Central memory CD8-positive, alpha-beta T cell (primary cell): ENCODE measurements at regions not wholly inside any gene's neighbourhood (a gene's known extent, or its start where the extent isn't known, plus 50 kb on each side); places are given as distances from the start of the nearest gene placed in this dataset.
"Not testable (repeated sequence)": the region's sequence is repeated elsewhere in the genome, so short reads cannot be mapped to it uniquely, and the experiment has no call there.

Experiments used
- ATAC-seq: fragments of 150-1000 bp; cut with Tn5 transposase; replicated peaks from 2 replicates; pipeline ENCODE4 v1.10.0; 2022; ENCODE audit warnings: mild to moderate bottlenecking, moderate FRiP score, moderate number of reproducible peaks; ENCODE audit not compliant: poor library complexity, severe bottlenecking; ENCODE audit errors: extremely low read depth
- DNase-seq, 2 donors: peaks; one replicate each; pipeline ENCODE4 v3.0.0; 2021; ENCODE audit warnings: low spot score in 2 of 2
- H3K27ac Mint-ChIP-seq: one replicate; pipeline ENCODE4 v1.8.0; 2022; ENCODE audit warnings: low read depth, mild to moderate bottlenecking, moderate library complexity, mixed read lengths
- H3K27me3 Mint-ChIP-seq: one replicate; pipeline ENCODE4 v1.8.0; 2022; ENCODE audit warnings: mixed read lengths
- H3K36me3 Mint-ChIP-seq: one replicate; pipeline ENCODE4 v1.8.0; 2022; ENCODE audit warnings: mild to moderate bottlenecking, moderate library complexity, mixed read lengths; ENCODE audit not compliant: insufficient read depth
- H3K4me1 Mint-ChIP-seq: one replicate; pipeline ENCODE4 v1.8.0; 2022; ENCODE audit warnings: mixed read lengths
- H3K4me3 Mint-ChIP-seq: one replicate; pipeline ENCODE4 v1.8.0; 2022; ENCODE audit warnings: mild to moderate bottlenecking, moderate library complexity, mixed read lengths
- H3K9me3 Mint-ChIP-seq: one replicate; pipeline ENCODE4 v1.8.0; 2022; ENCODE audit warnings: mixed read lengths

DNA sequence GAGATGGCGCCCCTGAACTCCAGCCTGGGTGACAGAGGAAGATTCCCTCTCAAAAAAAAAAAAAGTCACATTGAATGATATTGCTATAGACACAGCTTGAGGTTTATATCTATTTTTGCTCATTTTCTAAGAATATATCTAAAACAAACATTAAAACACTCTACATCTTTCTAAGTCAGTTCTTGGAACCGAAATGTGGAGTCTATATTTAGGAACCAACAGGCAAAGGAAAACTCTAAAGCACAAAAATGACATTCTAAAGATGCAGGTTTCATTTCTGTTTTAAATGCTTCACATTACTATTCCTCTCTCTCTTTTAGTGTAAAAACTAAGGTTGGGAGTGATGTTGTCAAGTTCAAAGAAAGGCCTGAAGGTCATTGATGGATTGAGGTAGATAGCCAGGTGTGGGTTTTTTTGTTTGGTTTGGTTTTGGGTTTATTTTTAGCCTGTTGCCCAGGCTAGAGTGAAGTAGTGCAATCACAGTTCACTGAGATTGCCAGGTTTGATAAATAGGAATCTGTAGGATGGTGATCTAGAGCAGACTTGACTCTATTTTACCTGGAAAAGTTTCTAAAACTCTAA, 194.0 kb upstream of the RBBP8 start:
- H3K27ac Mint-ChIP-seq, result no peak overlapping the region
- no peaks in the 10 kb centered on the region for H3K36me3 Mint-ChIP-seq
- H3K4me1 Mint-ChIP-seq, result no peaks in the 10 kb centered on the region
- DNase-seq (no peak), ATAC-seq (no peak)
- peaks cover 25% of the 10 kb centered on the region for H3K27me3 Mint-ChIP-seq
- no peak overlapping the region for H3K4me3 Mint-ChIP-seq
- H3K9me3 Mint-ChIP-seq, result no peaks in the 10 kb centered on the region

DNA sequence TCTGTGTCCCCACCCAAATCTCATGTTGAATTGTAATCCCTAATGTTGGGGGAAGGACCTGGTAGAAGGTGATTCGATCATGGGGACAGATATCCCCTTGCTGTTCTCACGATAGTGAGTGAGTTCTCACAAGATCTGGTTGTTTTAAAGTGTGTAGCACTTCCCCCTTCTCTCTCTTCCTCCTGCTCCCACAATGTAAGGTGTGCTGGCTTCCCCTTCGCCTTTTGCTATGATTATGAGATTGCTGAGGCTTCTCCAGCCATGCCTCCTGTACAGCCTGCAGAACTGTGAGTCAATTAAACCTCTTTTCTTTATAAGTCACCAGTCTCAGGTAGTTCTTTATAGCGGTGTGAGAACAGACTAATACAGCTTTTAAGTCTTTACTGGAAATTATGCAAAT, 193.3 kb upstream of the RBBP8 start:
- H3K27ac Mint-ChIP-seq, result no peak overlapping the region
- H3K4me3 Mint-ChIP-seq, result no peak overlapping the region
- ATAC-seq (no peak), DNase-seq (no peak)
- H3K36me3 Mint-ChIP-seq, result no peaks in the 10 kb centered on the region
- H3K4me1 Mint-ChIP-seq, result no peaks in the 10 kb centered on the region
- H3K9me3 Mint-ChIP-seq, result no peaks in the 10 kb centered on the region
- H3K27me3 Mint-ChIP-seq, result peaks cover 25% of the 10 kb centered on the region

DNA sequence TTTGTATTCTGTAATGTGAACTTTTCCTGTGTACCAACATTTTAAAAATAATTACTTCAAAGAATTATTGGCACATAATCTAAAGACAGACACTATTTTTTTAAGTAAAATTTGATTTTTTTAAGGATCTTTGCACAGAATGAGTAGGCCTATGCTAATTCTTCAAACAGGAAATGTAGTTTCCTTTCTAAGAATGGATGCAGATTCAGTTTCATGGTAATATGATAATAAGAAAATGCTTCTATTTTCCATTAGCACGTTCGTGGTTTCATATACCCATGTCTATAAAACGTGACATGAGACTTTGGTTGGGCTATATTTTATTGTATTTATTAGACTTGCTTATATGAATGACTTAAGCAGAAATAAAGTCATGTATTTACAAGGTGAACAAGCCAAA, 191.8 kb upstream of the RBBP8 start:
- Mint-ChIP-seq H3K27ac (no peak overlapping the region), H3K9me3 (no peaks in the 10 kb centered on the region), H3K4me1 (no peaks in the 10 kb centered on the region), H3K4me3 (no peak overlapping the region), H3K36me3 (no peaks in the 10 kb centered on the region), H3K27me3 (peaks cover 32% of the 10 kb centered on the region)
- ATAC-seq, result no peak
- no peak for DNase-seq

DNA sequence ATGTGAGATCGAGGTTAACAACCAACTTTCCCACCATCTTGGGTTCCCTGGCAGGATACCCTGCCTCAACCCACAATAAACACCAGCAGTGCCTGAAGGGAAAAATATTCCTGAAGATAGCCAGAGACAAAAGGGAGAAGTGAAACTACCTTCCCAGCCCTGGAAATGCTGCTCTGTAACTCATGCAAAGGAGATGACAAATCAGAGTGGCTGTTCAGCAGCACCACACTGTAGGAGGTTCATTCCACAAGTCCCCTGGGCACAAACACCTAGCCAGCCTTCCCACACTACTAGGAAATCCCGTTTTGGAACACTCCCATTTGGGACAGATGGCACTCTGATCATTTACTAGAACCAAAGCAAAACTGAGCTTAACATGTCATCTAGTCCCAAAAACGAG, 190.7 kb upstream of the RBBP8 start:
- H3K4me1 Mint-ChIP-seq, result no peaks in the 10 kb centered on the region
- H3K9me3 Mint-ChIP-seq, result no peaks in the 10 kb centered on the region
- H3K4me3 Mint-ChIP-seq, result no peak overlapping the region
- no peaks in the 10 kb centered on the region for H3K36me3 Mint-ChIP-seq
- ATAC-seq (no peak), DNase-seq (no peak)
- no peak overlapping the region for H3K27ac Mint-ChIP-seq
- H3K27me3 Mint-ChIP-seq, result peaks cover 40% of the 10 kb centered on the region

DNA sequence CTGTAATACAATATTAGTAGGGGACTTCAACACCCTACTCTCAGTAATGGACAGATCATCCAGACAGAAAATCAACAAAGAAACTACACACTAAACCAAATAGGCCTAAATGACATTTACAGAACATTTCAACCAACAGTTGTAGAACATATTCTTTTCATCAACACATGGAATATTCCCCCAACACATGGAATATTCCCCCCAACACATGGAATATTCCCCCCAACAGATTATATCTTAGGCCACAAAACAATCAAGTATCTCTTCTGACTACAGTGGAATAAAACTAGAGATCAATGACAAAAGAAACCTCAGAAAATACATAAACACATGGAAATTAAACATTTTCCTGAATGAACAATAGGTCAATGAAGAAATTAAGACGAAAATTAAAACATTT, 187.2 kb upstream of the RBBP8 start:
- Mint-ChIP-seq H3K27ac (no peak overlapping the region), H3K27me3 (peaks cover 52% of the 10 kb centered on the region), H3K9me3 (no peaks in the 10 kb centered on the region), H3K4me1 (no peaks in the 10 kb centered on the region), H3K4me3 (no peak overlapping the region), H3K36me3 (no peaks in the 10 kb centered on the region)
- no peak for ATAC-seq
- DNase-seq, result no peak

DNA sequence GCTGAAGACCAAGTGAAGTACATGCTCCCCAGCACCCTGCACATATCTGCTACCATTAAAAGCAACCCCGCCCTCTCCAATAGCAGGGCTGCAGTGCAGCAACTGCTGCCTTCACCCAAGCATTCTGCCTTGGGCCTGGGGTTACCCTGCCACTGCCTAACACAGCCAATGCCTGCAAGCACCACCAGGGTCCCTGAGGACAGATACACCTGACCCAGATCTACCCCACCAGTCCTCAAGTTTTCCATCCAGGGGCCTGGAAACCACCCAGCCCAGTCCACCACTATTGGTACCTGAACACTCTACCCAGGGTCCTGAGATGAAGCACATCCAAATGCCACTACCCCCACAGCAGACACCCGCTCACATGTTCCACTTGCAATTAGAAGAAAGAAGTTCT, 181.1 kb upstream of the RBBP8 start:
- DNase-seq, result no peak
- ATAC-seq, result no peak
- no peaks in the 10 kb centered on the region for H3K4me1 Mint-ChIP-seq
- no peak overlapping the region for H3K27ac Mint-ChIP-seq
- no peak overlapping the region for H3K4me3 Mint-ChIP-seq
- H3K27me3 Mint-ChIP-seq, result peaks cover 67% of the 10 kb centered on the region
- no peaks in the 10 kb centered on the region for H3K36me3 Mint-ChIP-seq
- no peaks in the 10 kb centered on the region for H3K9me3 Mint-ChIP-seq

DNA sequence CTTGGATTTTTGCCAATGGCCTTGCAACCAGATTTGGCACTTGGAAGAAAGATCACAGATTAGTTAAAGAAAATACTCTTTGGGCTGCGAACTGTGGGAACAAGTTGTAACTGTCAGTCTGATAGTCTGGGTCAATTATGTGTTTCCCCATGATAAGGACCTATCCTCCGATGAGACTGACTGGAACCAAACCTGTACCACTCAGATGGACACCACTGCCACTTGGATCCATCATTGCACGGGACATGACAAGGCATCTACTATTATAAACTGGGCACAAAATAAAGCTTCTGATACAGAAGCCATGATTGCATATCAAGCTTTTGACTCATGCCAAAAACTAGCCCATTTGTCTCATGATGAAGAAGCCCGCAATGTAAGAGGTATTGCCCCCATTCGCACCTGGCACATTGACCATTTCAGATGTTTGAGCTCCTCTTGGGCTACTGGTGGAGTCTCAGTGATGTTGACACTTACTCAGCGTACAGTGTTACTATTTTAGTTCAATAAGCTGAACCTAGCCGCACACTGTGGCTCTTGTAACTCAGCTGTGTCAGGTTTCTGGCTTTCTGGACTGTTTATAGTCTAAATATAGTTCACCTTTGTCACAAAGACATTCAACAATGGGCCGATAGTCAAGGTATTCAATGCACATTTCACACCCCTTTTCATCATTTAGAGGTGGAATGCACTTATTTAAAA, 179.8 kb upstream of the RBBP8 start:
- DNase-seq (no peak), ATAC-seq (no peak)
- Mint-ChIP-seq H3K4me3 (no peak overlapping the region), H3K4me1 (no peaks in the 10 kb centered on the region), H3K9me3 (no peaks in the 10 kb centered on the region), H3K27me3 (peaks cover 65% of the 10 kb centered on the region), H3K36me3 (no peaks in the 10 kb centered on the region), H3K27ac (no peak overlapping the region)

DNA sequence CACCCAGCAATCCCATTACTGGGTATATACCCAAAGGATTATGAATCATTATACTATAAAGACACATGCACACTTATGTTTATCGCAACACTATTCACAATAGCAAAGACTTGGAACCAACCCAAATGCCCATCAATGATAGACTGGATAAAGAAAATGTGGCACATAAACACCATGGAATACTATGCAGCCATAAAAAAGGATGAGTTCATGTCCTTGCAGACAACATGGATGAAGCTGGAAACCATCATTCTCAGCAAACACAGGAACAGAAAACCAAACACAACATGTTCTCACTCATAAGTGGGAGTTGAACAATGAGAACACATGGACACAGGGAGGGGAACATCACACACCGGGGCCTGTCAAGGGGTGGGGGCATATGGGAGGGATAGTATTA, 169.1 kb upstream of the RBBP8 start:
- not testable (repeated sequence) for H3K36me3 Mint-ChIP-seq, H3K9me3 Mint-ChIP-seq, H3K4me1 Mint-ChIP-seq, ATAC-seq, H3K4me3 Mint-ChIP-seq, H3K27ac Mint-ChIP-seq, DNase-seq
- peaks cover 75% of the 10 kb centered on the region for H3K27me3 Mint-ChIP-seq

DNA sequence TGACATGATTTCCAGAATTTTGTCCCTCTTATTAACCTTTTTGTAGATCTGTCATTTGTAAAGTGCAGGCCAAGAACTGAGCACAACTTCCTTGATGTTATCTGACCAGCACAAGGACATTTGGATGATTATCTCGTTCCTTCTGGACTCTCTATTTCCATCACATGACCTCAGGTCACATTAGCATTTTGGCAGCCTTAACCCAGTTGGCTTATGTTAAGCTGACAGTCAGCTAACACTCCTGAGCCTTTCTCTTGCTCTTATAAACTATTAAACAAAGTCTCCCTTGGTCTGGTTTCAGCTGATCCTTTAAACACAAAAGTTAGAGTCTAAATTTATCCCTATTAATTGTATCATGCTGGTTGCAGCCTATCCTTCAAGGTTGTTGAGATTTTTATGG, 167.2 kb upstream of the RBBP8 start:
- no peak overlapping the region for H3K27ac Mint-ChIP-seq

DNA sequence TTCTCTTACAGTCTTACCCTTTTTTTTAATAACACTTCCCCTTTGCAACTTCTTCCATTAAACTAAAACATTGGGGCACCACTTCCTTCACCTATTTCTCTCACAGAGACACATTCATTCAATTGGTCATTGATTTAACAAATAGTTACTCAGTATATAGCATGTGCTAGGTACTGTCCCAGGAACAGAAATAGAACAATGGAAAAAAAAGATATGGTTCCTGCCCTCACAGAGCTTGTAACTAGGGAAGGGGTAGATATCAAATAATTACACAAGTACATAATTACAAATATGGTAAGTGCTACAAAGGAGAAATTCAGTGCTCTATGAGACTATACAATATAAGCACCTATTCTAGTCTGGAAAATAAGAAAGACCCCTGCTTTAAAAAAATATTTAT, 165.5 kb upstream of the RBBP8 start:
- Mint-ChIP-seq H3K4me3 (no peak overlapping the region), H3K27me3 (peaks cover 52% of the 10 kb centered on the region), H3K4me1 (no peaks in the 10 kb centered on the region), H3K36me3 (no peaks in the 10 kb centered on the region), H3K9me3 (no peaks in the 10 kb centered on the region), H3K27ac (no peak overlapping the region)
- ATAC-seq, result no peak
- no peak for DNase-seq

More for the DNA sequence above, 167.2 kb upstream of the RBBP8 start:
- H3K36me3 Mint-ChIP-seq, result no peaks in the 10 kb centered on the region
- ATAC-seq, result no peak
- H3K4me1 Mint-ChIP-seq, result no peaks in the 10 kb centered on the region
- no peak overlapping the region for H3K4me3 Mint-ChIP-seq
- H3K27me3 Mint-ChIP-seq, result peaks cover 56% of the 10 kb centered on the region
- no peak for DNase-seq
- H3K9me3 Mint-ChIP-seq, result no peaks in the 10 kb centered on the region

DNA sequence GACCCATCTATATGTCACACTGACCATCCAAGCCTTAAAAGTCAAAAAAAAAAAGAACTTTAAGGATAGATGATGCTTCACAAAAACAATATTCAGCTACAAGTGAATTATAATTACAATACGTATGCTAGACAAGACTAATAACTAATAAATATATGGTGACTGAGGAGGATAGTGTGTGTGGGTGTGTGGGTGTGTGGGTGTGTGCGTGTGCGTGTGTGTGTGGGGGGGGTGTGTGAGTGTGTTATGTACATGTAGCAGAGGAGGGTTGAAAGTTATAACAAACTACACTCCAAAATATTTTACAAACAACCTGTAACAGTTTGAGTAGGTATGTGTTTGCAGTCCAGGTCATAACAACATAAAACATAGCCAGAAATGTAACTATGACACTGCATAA, 159.2 kb upstream of the RBBP8 start:
- no peak for DNase-seq
- ATAC-seq, result no peak
- Mint-ChIP-seq H3K4me1 (no peaks in the 10 kb centered on the region), H3K36me3 (no peaks in the 10 kb centered on the region), H3K27me3 (peaks cover 48% of the 10 kb centered on the region), H3K4me3 (no peak overlapping the region), H3K9me3 (no peaks in the 10 kb centered on the region), H3K27ac (no peak overlapping the region)

DNA sequence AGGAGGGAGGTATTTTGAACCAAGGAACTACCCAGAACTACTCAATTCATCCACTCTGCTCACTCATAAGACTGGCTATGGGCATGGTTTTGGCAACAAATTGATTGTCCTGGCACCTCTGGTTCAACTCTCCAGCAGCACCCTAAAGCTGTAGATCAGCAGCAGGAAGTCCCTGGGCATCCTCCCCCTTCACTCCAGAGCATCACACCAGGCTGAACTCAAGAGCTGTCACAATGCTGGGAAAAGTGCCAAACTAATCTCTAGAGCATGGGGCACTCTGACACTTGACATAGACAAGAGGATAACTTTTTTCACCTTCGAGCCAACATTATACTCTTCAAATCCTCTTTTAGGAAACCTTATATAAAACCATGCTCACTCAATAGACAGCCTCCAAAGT, 154.1 kb upstream of the RBBP8 start:
- no peaks in the 10 kb centered on the region for H3K36me3 Mint-ChIP-seq
- ATAC-seq, result no peak
- H3K4me1 Mint-ChIP-seq, result no peaks in the 10 kb centered on the region
- no peak for DNase-seq
- H3K4me3 Mint-ChIP-seq, result no peak overlapping the region
- H3K27me3 Mint-ChIP-seq, result peaks cover 59% of the 10 kb centered on the region
- no peak overlapping the region for H3K27ac Mint-ChIP-seq
- H3K9me3 Mint-ChIP-seq, result no peaks in the 10 kb centered on the region

DNA sequence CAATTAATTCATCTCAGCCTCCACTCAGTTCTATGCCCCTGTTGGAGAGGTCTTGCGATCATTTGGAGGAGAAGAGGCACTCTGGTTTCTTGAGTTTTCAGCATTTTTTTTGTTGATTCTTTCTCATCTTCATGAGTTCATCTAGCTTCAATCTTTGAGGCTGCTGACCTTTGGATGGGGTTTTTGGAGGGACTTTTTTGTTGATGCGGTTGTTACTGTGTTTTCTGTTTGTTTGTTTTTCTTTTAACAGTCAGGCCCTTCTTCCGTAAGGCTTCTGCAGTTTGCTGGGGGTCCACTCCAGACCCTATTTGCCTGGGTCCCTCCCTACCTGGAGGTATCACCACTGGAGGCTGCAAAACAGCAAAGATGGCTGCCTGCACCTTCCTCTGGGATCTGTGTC, 149.9 kb upstream of the RBBP8 start:
- no peak overlapping the region for H3K27ac Mint-ChIP-seq
- DNase-seq (no peak), ATAC-seq (no peak)
- no peaks in the 10 kb centered on the region for H3K9me3 Mint-ChIP-seq
- H3K36me3 Mint-ChIP-seq, result no peaks in the 10 kb centered on the region
- no peak overlapping the region for H3K4me3 Mint-ChIP-seq
- H3K4me1 Mint-ChIP-seq, result no peaks in the 10 kb centered on the region
- H3K27me3 Mint-ChIP-seq, result peaks cover 69% of the 10 kb centered on the region
